Panc1 (cell line): ENCODE measurements at regions not wholly inside any gene's neighbourhood (a gene's known extent, or its start where the extent isn't known, plus 50 kb on each side); places are given as distances from the start of the nearest gene placed in this dataset.

Experiments
- ATAC-seq: fragments of 200-7000 bp; cut with Tn5 transposase; 2 replicates; pipeline ENCODE4 v1.9.1; 2020; ENCODE audit warnings: mild to moderate bottlenecking, moderate library complexity
- BruUV-seq: library from RNA; stranded (reverse); fragments of 400-500 nt; replicated peaks from 2 replicates; lab custom pipeline; 2021; lab: Mats Ljungman, UMichigan
- CTCF ChIA-PET: fragments of 300-600 bp; sonication (Branson Sonifier 250); formaldehyde crosslinking; loops from one replicate; lab custom pipeline; 2022; ENCODE audit warnings: antibody characterized with exemption; lab: Charles Lee
- POLR2A ChIA-PET: fragments of 300-600 bp; sonication (Branson Sonifier 250); formaldehyde crosslinking; loops from one replicate; lab custom pipeline; 2022; ENCODE audit warnings: antibody characterized with exemption; lab: Charles Lee
- DNase-seq: peaks from one replicate; pipeline ENCODE4 v3.0.0-alpha.2; 2010; ENCODE audit warnings: low read depth, low spot score
- H3K27ac ChIP-seq: 2 replicates; pipeline ENCODE4 v1.5.1; 2011; ENCODE audit warnings: mild to moderate bottlenecking, low read length, inconsistent platforms
- H3K27me3 ChIP-seq: fragments of 200-500 bp; sonication (Bioruptor generic); 2 replicates; pipeline ENCODE4 v1.6.0; 2014; ENCODE audit warnings: low read length, inconsistent platforms; ENCODE audit not compliant: control insufficient read depth, insufficient read depth
- H3K36me3 ChIP-seq: fragments of 200-500 bp; sonication (Bioruptor generic); 2 replicates; pipeline ENCODE4 v1.5.1; 2014; ENCODE audit warnings: inconsistent platforms, mild to moderate bottlenecking, low read length, moderate library complexity; ENCODE audit not compliant: control insufficient read depth, insufficient read depth
- H3K4me1 ChIP-seq: 2 replicates; pipeline ENCODE4 v1.5.1; 2011; ENCODE audit warnings: inconsistent platforms, mild to moderate bottlenecking, low read length, moderate library complexity; ENCODE audit not compliant: control insufficient read depth, insufficient read depth
- H3K4me3 ChIP-seq, 2 experiments: 2 replicates each; pipeline ENCODE4 v1.5.1; 2011 to 2012; ENCODE audit warnings: low read depth in 2 of 2, low read length in 2 of 2, mild to moderate bottlenecking in 2 of 2, inconsistent platforms in 1 of 2, moderate library complexity in 1 of 2
- H3K9me3 ChIP-seq: fragments of 200-500 bp; sonication (Bioruptor generic); 2 replicates; pipeline ENCODE4 v1.5.1; 2014; ENCODE audit warnings: low read depth, mild to moderate bottlenecking, inconsistent platforms, low read length, moderate library complexity; ENCODE audit not compliant: control insufficient read depth, insufficient read depth
- CTCF ChIP-seq: fragments of 450-650 bp; IDR thresholded peaks from 2 replicates; pipeline ENCODE4 v1.5.1; 2017; ENCODE audit warnings: mild to moderate bottlenecking
- POLR2AphosphoS5 ChIP-seq: IDR thresholded peaks from 2 replicates; pipeline ENCODE4 v1.6.1; 2012; ENCODE audit warnings: mild to moderate bottlenecking, low read depth, low read length, moderate library complexity
- REST ChIP-seq, 2 experiments: IDR thresholded peaks; 2 replicates each; pipeline ENCODE4 v1.6.1; 2011 to 2012; ENCODE audit warnings: low read depth in 2 of 2, control low read depth in 1 of 2, low read length in 1 of 2, mild to moderate bottlenecking in 1 of 2, moderate library complexity in 1 of 2; ENCODE audit not compliant: insufficient read depth in 1 of 2
- SIN3A ChIP-seq: IDR thresholded peaks from 2 replicates; pipeline ENCODE4 v1.6.1; 2012; ENCODE audit warnings: low read depth, mild to moderate bottlenecking, low read length, moderate library complexity, borderline replicate concordance; ENCODE audit not compliant: insufficient read depth
- TCF7L2 ChIP-seq: IDR thresholded peaks from 2 replicates; pipeline ENCODE4 v1.6.1; 2011; ENCODE audit warnings: mild to moderate bottlenecking, low read depth, low read length, inconsistent platforms
- in situ Hi-C: cut with HindIII; loops from 2 replicates; pipeline ENCODE4 v1.10.0; 2016; ENCODE audit warnings: low sequenced_read_pairs, low pct_unique_long_range_greater_than_20kb
- intact Hi-C: fragments of 100-400 bp; cut with micrococcal nuclease; formaldehyde crosslinking; loops from one replicate; pipeline ENCODE4 v1.10.0; 2022; ENCODE audit not compliant: unreplicated experiment

GRCh38 chr3:154889227-154889634, 190.9 kb upstream of the MME start:
- Histone ChIP-seq H3K36me3 (no peaks in the 10 kb centered on the region), H3K9me3 (no peaks in the 10 kb centered on the region), H3K27ac (no peak overlapping the region), H3K27me3 (no peaks in the 10 kb centered on the region), H3K4me1 (no peaks in the 10 kb centered on the region), H3K4me3 (no peak overlapping the region)
- no peak for DNase-seq
- ChIA-PET POLR2A (no interaction called here), CTCF (no interaction called here)
- BruUV-seq, result no TSS peak
- in situ Hi-C loops (no loop called here), intact Hi-C loops (no loop called here)
- TF ChIP-seq TCF7L2 (no peak), CTCF (no peak), SIN3A (no peak), REST (IDR thresholded peaks at IDR 0.05; ENCODE audit: insufficient read depth in 1 of 2, low read depth in 2 of 2, low read length in 1 of 2) (no peak), POLR2AphosphoS5 (no peak)
- no peak for ATAC-seq

GRCh38 chr3:154887869-154888268, 192.2 kb upstream of the MME start:
- no peaks in the 10 kb centered on the region for H3K4me1 ChIP-seq
- BruUV-seq, result no TSS peak
- ChIA-PET CTCF (no interaction called here), POLR2A (no interaction called here)
- intact Hi-C loops (no loop called here), in situ Hi-C loops (no loop called here)
- no peaks in the 10 kb centered on the region for H3K27me3 ChIP-seq
- TF ChIP-seq POLR2AphosphoS5, result no peak
- TF ChIP-seq SIN3A, result no peak
- no peak for TF ChIP-seq TCF7L2
- no peak for TF ChIP-seq CTCF
- no peak for TF ChIP-seq REST (IDR thresholded peaks at IDR 0.05; ENCODE audit: insufficient read depth in 1 of 2, low read depth in 2 of 2, low read length in 1 of 2)
- no peak overlapping the region for H3K27ac ChIP-seq
- H3K9me3 ChIP-seq, result no peaks in the 10 kb centered on the region
- ATAC-seq, result no peak
- no peak for DNase-seq
- H3K4me3 ChIP-seq, result no peak overlapping the region
- H3K36me3 ChIP-seq, result no peaks in the 10 kb centered on the region
